ENCODE measurements at regions not wholly inside any gene's neighbourhood (a gene's known extent, or its start where the extent isn't known, plus 50 kb on each side); places are given as distances from the start of the nearest gene placed in this dataset.

DNA sequence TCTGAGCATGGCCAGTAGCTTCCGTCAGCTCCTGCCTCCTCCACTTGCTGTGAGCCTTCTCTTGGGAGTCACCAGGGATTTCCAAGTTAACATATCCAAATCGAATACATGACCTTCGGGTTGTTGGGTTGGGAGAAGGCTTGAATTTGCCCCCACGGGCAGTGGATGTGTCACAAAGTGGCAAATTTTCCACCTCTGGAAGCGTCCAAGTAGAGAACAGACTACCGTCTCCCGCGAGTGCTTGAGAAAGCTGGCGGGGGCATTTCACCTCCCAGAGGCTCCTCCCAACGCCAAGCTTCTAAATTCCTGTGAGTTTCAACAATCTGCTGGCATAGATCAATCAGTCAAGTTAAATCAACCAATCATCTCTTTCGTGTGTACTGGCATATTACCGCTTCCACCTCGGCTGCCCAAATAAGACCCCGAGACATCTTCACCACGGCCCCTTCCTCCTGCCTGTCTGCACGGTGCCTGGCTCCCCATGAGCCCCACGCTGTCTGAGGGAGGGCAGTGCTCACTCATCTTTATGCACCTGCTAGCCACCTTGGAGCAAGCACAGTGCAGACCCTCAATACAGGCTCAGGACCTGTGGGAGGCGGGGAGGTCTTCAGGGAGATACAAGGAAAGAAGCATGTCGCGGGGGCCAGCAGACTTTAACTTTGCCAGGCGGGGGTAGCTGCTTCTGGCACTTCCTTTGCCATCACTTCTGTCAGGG, 79.1 kb downstream of the MRPL36 start:
- ATAC-seq (no peak), DNase-seq (ENCODE audit: low read depth, low spot score) (no peak)
- Histone ChIP-seq H3K36me3 (ENCODE audit: control insufficient read depth, insufficient read depth, low read length) (no peaks in the 10 kb centered on the region), H3K4me3 (ENCODE audit: low read depth in 2 of 2, low read length in 2 of 2) (no peak overlapping the region), H3K9me3 (ENCODE audit: control insufficient read depth, insufficient read depth, low read depth, low read length) (peaks cover 14% of the 10 kb centered on the region; the same call in 1 of the 2 replicates), H3K27ac (ENCODE audit: low read length) (no peak overlapping the region), H3K27me3 (ENCODE audit: control insufficient read depth, insufficient read depth, low read length) (no peaks in the 10 kb centered on the region; the same call in none of the 2 replicates), H3K4me1 (ENCODE audit: control insufficient read depth, insufficient read depth, low read length) (no peaks in the 10 kb centered on the region)
- in situ Hi-C loops (cut with HindIII; ENCODE audit: low pct_unique_long_range_greater_than_20kb, low sequenced_read_pairs) (no loop called here), intact Hi-C loops (cut with micrococcal nuclease; ENCODE audit: unreplicated experiment) (no loop called here)
- BruUV-seq (replicated peaks), result no TSS peak
- POLR2A ChIA-PET, result no interaction called here
- TF ChIP-seq SIN3A (IDR thresholded peaks at IDR 0.05; ENCODE audit: borderline replicate concordance, insufficient read depth, low read depth, low read length) (no peak), POLR2AphosphoS5 (IDR thresholded peaks at IDR 0.05; ENCODE audit: low read depth, low read length) (no peak), TCF7L2 (IDR thresholded peaks at IDR 0.05; ENCODE audit: low read depth, low read length) (no peak)
- TF ChIP-seq, protein P1, sequence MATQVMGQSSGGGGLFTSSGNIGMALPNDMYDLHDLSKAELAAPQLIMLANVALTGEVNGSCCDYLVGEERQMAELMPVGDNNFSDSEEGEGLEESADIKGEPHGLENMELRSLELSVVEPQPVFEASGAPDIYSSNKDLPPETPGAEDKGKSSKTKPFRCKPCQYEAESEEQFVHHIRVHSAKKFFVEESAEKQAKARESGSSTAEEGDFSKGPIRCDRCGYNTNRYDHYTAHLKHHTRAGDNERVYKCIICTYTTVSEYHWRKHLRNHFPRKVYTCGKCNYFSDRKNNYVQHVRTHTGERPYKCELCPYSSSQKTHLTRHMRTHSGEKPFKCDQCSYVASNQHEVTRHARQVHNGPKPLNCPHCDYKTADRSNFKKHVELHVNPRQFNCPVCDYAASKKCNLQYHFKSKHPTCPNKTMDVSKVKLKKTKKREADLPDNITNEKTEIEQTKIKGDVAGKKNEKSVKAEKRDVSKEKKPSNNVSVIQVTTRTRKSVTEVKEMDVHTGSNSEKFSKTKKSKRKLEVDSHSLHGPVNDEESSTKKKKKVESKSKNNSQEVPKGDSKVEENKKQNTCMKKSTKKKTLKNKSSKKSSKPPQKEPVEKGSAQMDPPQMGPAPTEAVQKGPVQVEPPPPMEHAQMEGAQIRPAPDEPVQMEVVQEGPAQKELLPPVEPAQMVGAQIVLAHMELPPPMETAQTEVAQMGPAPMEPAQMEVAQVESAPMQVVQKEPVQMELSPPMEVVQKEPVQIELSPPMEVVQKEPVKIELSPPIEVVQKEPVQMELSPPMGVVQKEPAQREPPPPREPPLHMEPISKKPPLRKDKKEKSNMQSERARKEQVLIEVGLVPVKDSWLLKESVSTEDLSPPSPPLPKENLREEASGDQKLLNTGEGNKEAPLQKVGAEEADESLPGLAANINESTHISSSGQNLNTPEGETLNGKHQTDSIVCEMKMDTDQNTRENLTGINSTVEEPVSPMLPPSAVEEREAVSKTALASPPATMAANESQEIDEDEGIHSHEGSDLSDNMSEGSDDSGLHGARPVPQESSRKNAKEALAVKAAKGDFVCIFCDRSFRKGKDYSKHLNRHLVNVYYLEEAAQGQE (IDR thresholded peaks at IDR 0.05; ENCODE audit: insufficient read depth in 1 of 2, low read depth in 2 of 2, low read length in 1 of 2), result no peak
- TF ChIP-seq, protein P2, sequence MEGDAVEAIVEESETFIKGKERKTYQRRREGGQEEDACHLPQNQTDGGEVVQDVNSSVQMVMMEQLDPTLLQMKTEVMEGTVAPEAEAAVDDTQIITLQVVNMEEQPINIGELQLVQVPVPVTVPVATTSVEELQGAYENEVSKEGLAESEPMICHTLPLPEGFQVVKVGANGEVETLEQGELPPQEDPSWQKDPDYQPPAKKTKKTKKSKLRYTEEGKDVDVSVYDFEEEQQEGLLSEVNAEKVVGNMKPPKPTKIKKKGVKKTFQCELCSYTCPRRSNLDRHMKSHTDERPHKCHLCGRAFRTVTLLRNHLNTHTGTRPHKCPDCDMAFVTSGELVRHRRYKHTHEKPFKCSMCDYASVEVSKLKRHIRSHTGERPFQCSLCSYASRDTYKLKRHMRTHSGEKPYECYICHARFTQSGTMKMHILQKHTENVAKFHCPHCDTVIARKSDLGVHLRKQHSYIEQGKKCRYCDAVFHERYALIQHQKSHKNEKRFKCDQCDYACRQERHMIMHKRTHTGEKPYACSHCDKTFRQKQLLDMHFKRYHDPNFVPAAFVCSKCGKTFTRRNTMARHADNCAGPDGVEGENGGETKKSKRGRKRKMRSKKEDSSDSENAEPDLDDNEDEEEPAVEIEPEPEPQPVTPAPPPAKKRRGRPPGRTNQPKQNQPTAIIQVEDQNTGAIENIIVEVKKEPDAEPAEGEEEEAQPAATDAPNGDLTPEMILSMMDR (IDR thresholded peaks at IDR 0.05), result no peak
- CTCF ChIA-PET, result no interaction called here

DNA sequence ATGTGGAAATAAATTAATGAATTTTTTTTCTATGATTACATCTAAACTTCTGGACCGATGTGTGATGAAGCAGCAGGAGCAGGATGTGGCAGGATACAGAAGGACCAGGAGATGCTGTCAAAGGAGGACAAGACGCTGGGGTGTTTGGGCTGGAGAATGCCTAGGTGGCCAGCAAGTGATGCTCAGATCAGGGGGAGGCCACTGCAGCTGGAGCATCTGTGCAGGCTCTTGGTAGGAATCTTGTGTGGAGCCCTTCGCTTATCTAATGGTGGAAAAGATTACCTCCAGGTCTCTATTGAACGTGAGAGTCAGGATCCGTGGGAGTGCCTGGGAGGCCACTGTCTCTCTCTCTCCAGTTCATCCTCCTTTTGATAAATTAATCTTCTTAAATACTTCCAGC, 79.8 kb downstream of the MRPL36 start:
- Histone ChIP-seq H3K27me3 (ENCODE audit: control insufficient read depth, insufficient read depth, low read length) (no peaks in the 10 kb centered on the region; the same call in none of the 2 replicates), H3K9me3 (ENCODE audit: control insufficient read depth, insufficient read depth, low read depth, low read length) (peaks cover 14% of the 10 kb centered on the region; the same call in 1 of the 2 replicates), H3K27ac (ENCODE audit: low read length) (no peak overlapping the region), H3K4me1 (ENCODE audit: control insufficient read depth, insufficient read depth, low read length) (no peaks in the 10 kb centered on the region), H3K36me3 (ENCODE audit: control insufficient read depth, insufficient read depth, low read length) (no peaks in the 10 kb centered on the region), H3K4me3 (ENCODE audit: low read depth in 2 of 2, low read length in 2 of 2) (no peak overlapping the region)
- no TSS peak for BruUV-seq (replicated peaks)
- no peak for DNase-seq (ENCODE audit: low read depth, low spot score)
- no peak for ATAC-seq
- ChIA-PET POLR2A (no interaction called here), CTCF (no interaction called here)
- in situ Hi-C loops (cut with HindIII; ENCODE audit: low pct_unique_long_range_greater_than_20kb, low sequenced_read_pairs) (no loop called here), intact Hi-C loops (cut with micrococcal nuclease; ENCODE audit: unreplicated experiment) (no loop called here)
- TF ChIP-seq, protein P2 (IDR thresholded peaks at IDR 0.05), result no peak
- TF ChIP-seq TCF7L2 (IDR thresholded peaks at IDR 0.05; ENCODE audit: low read depth, low read length), result no peak
- TF ChIP-seq, protein P1 (IDR thresholded peaks at IDR 0.05; ENCODE audit: insufficient read depth in 1 of 2, low read depth in 2 of 2, low read length in 1 of 2), result no peak
- no peak for TF ChIP-seq POLR2AphosphoS5 (IDR thresholded peaks at IDR 0.05; ENCODE audit: low read depth, low read length)
- TF ChIP-seq SIN3A (IDR thresholded peaks at IDR 0.05; ENCODE audit: borderline replicate concordance, insufficient read depth, low read depth, low read length), result no peak

All from Panc1 (cell line).